Muscle layer of colon (tissue), 2 donors: ENCODE measurements at regions not wholly inside any gene's neighbourhood (a gene's known extent, or its start where the extent isn't known, plus 50 kb on each side); places are given as distances from the start of the nearest gene placed in this dataset.

ENCODE experiments used
- H3K27ac ChIP-seq: one replicate; pipeline ENCODE4 v1.7.0; 2013; ENCODE audit warnings: low read depth, mild to moderate bottlenecking, low read length, moderate library complexity
- H3K27me3 ChIP-seq, 2 donors: one replicate each; pipeline ENCODE4 v1.7.0; 2013; ENCODE audit warnings: low read length in 2 of 2, mild to moderate bottlenecking in 2 of 2; ENCODE audit not compliant: insufficient read depth in 2 of 2, control insufficient read depth in 1 of 2
- H3K36me3 ChIP-seq: one replicate; pipeline ENCODE4 v1.7.0; 2013; ENCODE audit warnings: mild to moderate bottlenecking, low read length; ENCODE audit not compliant: insufficient read depth
- H3K4me1 ChIP-seq: one replicate; pipeline ENCODE4 v1.7.0; 2013; ENCODE audit warnings: mild to moderate bottlenecking, low read length; ENCODE audit not compliant: insufficient read depth
- H3K4me3 ChIP-seq, 2 donors: one replicate each; pipeline ENCODE4 v1.7.0; 2013; ENCODE audit warnings: low read length in 2 of 2, low read depth in 1 of 2, mild to moderate bottlenecking in 1 of 2, moderate library complexity in 1 of 2
- H3K9ac ChIP-seq: one replicate; pipeline ENCODE4 v1.7.0; 2013; ENCODE audit warnings: low read length
- H3K9me3 ChIP-seq: one replicate; pipeline ENCODE4 v1.7.0; 2013; ENCODE audit warnings: mild to moderate bottlenecking, low read length
- donor health status: abdominal sarcoma.
- donor health status: Adenocarcinoma of cecum.

DNA sequence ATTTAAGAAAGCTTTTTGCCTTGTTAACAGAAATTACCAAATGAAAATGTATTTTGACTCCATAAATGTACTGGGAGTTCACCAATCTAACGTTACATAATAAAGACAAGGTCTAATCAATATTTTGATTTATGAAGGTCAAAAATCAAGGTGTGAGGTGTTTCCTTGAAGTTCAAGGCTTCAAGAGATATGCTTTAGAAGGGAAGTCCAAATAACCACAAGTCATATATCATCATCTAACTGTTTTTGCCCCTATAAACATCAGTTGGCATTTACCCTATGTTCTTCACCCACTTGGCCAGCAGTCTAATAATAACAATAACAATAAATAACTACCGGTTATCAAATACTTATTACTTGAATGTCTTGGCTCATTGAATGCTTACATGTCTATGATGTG is 196.1 kb upstream of the ID2 start:
- Histone ChIP-seq H3K27me3 (no peaks in the 10 kb centered on the region), H3K27ac (no peak overlapping the region), H3K4me1 (peaks cover 9% of the 10 kb centered on the region), H3K36me3 (no peaks in the 10 kb centered on the region), H3K4me3 (no peak overlapping the region), H3K9ac (no peak overlapping the region), H3K9me3 (no peaks in the 10 kb centered on the region)

DNA sequence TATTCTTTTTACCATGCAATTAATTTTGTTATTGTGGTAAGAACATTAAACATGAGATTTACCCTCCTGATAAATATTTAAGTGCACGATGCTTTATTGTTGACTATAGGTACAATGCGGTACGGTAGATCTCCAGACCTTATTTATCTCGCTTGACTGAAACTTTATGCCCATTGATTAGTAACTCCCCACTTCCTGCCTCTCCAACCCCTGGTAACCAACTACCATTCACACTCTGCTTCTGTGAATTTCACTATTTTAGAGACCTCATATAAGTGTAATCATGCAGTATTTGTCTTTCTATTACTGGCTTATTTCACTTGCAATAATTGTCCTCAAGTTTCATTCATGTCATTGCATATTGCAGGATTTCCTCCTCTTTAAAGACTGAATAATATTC is 195.7 kb upstream of the ID2 start:
- Histone ChIP-seq H3K9ac (no peak overlapping the region), H3K9me3 (no peaks in the 10 kb centered on the region), H3K4me3 (no peak overlapping the region), H3K27me3 (no peaks in the 10 kb centered on the region), H3K4me1 (peaks cover 10% of the 10 kb centered on the region), H3K36me3 (no peaks in the 10 kb centered on the region), H3K27ac (no peak overlapping the region)

DNA sequence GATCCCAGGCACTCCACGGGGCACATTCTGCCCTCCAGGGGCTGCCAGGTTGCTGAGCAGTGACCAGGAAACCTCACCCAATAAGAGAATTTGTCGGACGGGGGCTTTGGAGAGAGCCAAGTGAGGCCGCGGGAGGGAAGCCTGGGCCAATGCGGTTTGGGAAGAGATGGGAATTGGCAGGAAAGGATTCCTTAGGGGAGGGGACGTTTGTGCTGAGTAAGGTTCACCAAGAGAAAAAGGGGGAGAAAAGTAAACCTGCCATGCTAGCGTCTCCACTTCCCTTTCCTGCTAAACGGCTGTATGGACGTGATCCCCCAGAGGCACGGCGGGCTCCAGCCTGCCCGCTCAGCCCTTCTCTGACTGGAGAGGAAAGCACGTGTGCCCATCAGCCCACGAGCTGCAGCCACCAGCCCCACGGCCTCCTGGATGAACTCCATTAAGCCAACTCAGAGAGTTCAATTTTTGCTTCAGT is 194.4 kb upstream of the ID2 start:
- Histone ChIP-seq H3K27me3 (no peaks in the 10 kb centered on the region), H3K36me3 (no peaks in the 10 kb centered on the region), H3K4me1 (peaks cover 10% of the 10 kb centered on the region), H3K4me3 (no peak overlapping the region), H3K9ac (no peak overlapping the region), H3K9me3 (no peaks in the 10 kb centered on the region), H3K27ac (no peak overlapping the region)

DNA sequence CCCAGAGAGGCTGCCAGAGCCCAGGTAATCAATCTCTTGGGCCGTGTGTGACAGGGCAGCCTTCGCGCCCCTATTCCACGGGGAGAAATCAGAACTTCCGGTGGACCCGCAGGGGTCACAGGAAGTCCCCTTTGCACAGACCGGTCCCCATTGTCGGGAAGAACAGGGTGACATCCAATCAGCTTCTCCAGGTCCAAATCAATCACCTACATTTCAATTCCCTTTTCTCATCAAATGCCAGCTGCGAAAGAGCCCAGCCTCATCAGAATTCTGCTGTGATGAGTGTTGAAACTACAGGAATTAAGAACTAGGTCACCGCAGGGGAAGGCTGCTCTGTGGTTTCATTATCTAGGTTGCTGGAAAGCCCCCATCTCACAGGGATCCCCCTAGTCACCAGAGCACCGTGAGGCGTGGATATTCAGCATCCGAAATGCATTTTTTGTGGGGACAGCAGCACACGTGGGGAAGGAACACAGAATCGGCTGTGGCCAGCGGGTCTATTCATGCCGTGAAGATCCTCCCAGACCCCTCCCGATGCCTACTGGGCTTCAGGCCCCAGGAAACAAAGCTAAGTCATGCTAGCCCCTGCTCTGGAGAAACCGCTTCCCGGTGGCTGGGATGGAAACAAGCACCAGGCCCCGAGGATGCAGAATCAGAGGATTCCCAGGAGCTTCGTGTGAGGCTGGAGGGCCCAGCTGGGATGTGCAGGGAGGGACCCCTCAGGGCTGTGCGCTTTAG is 193.7 kb upstream of the ID2 start:
- Histone ChIP-seq H3K9me3 (no peaks in the 10 kb centered on the region), H3K4me3 (no peak overlapping the region), H3K36me3 (no peaks in the 10 kb centered on the region), H3K4me1 (peaks cover 10% of the 10 kb centered on the region), H3K27ac (no peak overlapping the region), H3K27me3 (no peaks in the 10 kb centered on the region), H3K9ac (no peak overlapping the region)

DNA sequence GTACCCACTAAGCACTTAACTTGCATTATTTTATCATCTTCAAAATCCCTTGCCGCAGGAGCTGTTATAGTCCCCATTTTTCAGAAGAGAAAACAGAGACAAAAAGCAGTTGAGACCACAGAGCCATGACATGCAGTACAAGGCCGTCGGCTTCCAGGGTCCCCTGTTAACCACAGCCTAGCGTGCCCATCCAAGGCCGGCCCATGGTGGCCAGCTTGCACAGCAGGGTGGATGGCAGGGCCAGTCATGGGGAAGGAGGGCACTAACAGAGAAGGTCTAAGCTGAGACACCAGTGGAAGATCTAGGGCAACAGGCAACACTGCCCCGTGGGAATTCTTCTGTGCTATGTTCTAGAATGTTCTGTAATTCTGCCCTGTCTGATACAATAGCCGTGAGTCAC is 192.6 kb upstream of the ID2 start:
- no peak overlapping the region for H3K9ac ChIP-seq
- H3K4me3 ChIP-seq, result no peak overlapping the region
- H3K27ac ChIP-seq, result no peak overlapping the region
- no peaks in the 10 kb centered on the region for H3K27me3 ChIP-seq
- no peaks in the 10 kb centered on the region for H3K36me3 ChIP-seq
- no peaks in the 10 kb centered on the region for H3K9me3 ChIP-seq
- H3K4me1 ChIP-seq, result peaks cover 10% of the 10 kb centered on the region

DNA sequence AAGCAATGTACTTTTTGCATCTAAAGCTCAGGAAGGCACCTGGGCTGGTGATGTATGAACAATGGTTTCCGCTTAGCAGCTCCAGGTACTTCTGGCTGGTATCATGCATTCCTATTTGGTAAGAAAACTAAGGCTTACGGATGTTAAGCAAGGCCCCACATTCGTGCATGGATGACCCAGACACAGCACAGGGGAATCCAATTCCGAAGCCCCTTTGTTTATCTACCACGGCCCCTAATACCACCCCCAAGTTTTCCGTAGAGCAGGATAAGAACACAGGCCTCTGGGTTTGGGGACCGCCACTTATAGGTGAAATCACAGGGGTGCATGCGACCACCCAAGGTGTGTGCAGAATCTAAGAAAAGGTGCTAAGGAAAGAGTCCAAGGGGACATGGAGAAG is 192.1 kb upstream of the ID2 start:
- H3K9me3 ChIP-seq, result no peaks in the 10 kb centered on the region
- H3K4me1 ChIP-seq, result peaks cover 10% of the 10 kb centered on the region
- no peaks in the 10 kb centered on the region for H3K36me3 ChIP-seq
- H3K27ac ChIP-seq, result no peak overlapping the region
- no peaks in the 10 kb centered on the region for H3K27me3 ChIP-seq
- H3K9ac ChIP-seq, result no peak overlapping the region
- H3K4me3 ChIP-seq, result no peak overlapping the region

DNA sequence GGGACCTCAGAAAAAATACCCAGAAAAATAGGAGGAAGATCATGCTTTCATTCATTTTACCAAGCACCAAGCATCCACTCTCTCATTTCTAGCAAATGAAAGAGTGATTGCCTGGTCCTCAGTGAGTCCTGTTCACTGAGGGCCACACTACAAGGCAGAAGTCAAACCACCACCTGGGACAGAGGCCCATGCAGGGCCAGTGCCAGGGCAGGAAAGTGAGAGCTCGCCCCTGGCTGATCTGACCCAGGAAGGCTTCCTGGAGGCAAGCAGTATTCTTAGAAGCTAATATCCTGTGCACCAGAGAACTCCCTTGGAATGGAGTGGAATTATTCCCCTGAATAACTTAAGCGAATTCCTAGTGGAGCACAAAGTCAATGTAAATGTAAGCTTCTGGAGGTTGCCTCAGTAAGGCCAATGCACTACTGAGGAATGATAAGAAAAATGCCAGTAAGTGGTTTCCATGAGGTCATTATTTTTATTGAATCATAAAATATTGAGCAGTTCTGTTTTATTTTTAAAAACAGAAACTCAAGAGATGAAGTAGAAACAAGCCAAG is 191.6 kb upstream of the ID2 start:
- Histone ChIP-seq H3K9ac (no peak overlapping the region), H3K27me3 (no peaks in the 10 kb centered on the region), H3K4me1 (peaks cover 10% of the 10 kb centered on the region), H3K9me3 (no peaks in the 10 kb centered on the region), H3K4me3 (no peak overlapping the region), H3K27ac (peak overlapping the region; percentile 39), H3K36me3 (no peaks in the 10 kb centered on the region)

DNA sequence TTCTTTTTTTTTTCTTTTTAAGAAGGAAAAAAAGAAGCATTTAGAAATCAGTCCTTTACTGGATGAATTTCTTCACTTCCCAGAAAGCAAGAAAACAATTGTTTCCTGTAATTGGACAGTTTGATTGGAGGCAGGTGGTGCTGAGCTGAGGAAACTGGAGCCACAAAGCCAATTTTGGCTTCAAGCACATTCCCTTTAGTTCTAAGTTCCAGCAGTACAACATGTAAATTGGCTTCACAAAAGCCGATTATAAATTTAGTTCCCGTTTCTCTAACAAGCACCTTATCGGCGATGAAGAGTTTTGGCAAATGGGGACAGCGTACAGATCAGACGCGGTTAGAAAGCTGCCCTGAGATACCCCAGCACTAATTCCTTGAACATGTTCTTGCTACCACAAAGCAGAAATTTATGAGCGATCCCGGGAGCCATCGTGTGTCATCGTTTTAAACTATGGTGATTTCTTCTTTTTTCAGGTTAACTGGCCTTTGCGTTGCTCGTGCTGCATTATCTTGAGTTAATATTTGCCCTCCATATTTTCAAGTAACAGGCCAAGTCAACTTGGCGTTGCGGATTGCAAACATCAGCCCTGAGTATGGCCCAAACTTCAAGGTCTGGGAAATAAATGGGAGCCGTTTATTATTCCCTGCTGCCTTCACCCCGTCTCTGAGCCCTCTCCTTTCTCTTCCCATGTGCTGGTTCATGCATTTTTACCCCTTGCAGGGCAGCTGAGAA is 190.4 kb upstream of the ID2 start:
- H3K9me3 ChIP-seq, result no peaks in the 10 kb centered on the region
- H3K4me1 ChIP-seq, result peaks cover 10% of the 10 kb centered on the region
- H3K36me3 ChIP-seq, result no peaks in the 10 kb centered on the region
- H3K9ac ChIP-seq, result no peak overlapping the region
- no peaks in the 10 kb centered on the region for H3K27me3 ChIP-seq
- peak overlapping the region; percentile 10 for H3K27ac ChIP-seq
- no peak overlapping the region for H3K4me3 ChIP-seq

DNA sequence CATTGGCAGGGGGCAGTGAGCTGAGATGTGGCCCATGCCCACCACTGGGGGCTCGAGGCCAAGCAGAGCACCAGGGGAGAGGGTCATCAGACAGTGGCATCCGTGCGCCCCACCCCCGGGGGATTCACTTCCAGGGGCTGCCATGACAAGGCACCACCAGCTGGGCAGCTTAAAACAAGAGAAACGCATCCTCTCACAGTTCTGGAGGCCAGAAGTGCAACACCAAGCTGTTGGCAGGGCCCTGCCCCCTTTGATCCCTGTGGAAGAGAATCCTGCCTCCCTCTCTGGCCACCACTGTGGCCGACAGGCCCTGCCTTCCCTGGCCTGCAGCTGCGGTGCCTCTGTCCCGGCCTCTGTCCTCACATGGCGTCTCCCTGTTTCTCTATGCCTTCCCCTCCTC is 187.7 kb upstream of the ID2 start:
- no peak overlapping the region for H3K9ac ChIP-seq
- no peak overlapping the region for H3K27ac ChIP-seq
- H3K4me3 ChIP-seq, result no peak overlapping the region
- H3K4me1 ChIP-seq, result peaks cover 10% of the 10 kb centered on the region
- H3K27me3 ChIP-seq, result no peaks in the 10 kb centered on the region
- H3K9me3 ChIP-seq, result no peaks in the 10 kb centered on the region
- H3K36me3 ChIP-seq, result no peaks in the 10 kb centered on the region

DNA sequence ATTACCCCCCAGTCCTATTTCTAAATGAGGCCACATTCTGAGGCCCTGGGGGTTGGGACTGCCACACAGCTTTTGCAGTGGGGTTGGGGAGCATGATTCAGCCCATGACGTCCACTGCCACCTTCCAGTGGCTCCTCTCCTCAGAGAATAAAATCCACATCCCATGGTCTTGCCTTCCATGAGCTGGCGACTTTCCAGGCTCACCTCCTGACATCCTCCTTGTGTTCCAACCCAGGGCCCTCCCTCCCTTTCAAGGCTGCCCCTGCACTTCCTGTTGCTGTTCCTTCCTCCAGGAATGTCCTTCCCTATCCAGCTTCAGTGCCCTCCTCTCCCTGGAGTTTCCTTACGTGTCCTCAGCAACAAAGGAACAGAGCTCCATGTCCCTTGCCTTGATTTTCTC is 187.3 kb upstream of the ID2 start:
- Histone ChIP-seq H3K36me3 (no peaks in the 10 kb centered on the region), H3K4me3 (no peak overlapping the region), H3K9me3 (no peaks in the 10 kb centered on the region), H3K4me1 (peaks cover 10% of the 10 kb centered on the region), H3K27ac (no peak overlapping the region), H3K9ac (no peak overlapping the region), H3K27me3 (no peaks in the 10 kb centered on the region)

DNA sequence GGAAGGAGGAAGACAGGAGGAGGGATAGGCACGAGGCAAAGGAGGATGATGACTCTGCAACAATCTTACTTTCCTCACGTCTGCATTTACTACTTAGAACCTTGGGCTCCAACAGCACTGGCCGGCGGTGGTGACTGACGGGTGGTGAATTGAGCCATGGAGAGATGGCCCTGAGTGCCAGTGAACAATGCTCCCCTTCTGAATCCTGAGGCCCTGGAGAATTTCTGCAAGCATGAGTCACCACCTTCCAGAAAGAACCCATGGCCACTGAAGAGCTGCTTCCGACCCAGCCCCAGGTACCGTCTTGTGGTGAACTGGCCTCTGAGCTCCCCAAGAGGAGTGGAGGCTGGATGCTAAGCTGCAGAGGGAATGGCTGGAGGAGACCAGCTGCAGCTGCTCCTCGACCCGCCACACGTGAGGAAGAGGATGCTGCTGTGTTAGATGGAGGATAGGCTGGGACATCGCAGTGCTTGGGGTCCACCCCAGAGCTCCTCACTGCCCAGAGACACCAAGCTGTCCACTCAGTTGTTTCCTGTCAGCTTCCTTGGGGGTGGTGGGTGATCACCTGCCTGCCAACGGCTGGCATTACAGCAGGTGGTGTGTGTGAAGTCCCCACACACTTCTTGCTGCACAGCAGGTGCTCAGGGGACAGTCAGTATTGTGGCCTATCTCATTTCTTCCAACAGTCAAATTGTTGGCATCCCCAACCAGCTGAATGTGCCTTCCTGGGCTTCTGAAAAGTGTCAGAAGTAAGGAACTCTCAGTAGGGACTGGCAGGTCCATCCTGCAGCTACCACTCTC is 186.5 kb upstream of the ID2 start:
- H3K27ac ChIP-seq, result no peak overlapping the region
- H3K27me3 ChIP-seq, result no peaks in the 10 kb centered on the region
- no peaks in the 10 kb centered on the region for H3K9me3 ChIP-seq
- H3K9ac ChIP-seq, result no peak overlapping the region
- no peaks in the 10 kb centered on the region for H3K36me3 ChIP-seq
- H3K4me3 ChIP-seq, result no peak overlapping the region
- H3K4me1 ChIP-seq, result peaks cover 4% of the 10 kb centered on the region
